NCI-H2029 (cell line): ENCODE measurements at regions not wholly inside any gene's neighbourhood (a gene's known extent, or its start where the extent isn't known, plus 50 kb on each side); places are given as distances from the start of the nearest gene placed in this dataset.
A peak's percentile ranks its signal among the peaks of the same experiment; 100 is the strongest.
"Not testable (repeated sequence)": the region's sequence is repeated elsewhere in the genome, so short reads cannot be mapped to it uniquely, and the experiment has no call there.

Source experiments
- DNase-seq: peaks from one replicate; lab custom pipeline; 2025; lab: John Stamatoyannopoulos, UW

DNA sequence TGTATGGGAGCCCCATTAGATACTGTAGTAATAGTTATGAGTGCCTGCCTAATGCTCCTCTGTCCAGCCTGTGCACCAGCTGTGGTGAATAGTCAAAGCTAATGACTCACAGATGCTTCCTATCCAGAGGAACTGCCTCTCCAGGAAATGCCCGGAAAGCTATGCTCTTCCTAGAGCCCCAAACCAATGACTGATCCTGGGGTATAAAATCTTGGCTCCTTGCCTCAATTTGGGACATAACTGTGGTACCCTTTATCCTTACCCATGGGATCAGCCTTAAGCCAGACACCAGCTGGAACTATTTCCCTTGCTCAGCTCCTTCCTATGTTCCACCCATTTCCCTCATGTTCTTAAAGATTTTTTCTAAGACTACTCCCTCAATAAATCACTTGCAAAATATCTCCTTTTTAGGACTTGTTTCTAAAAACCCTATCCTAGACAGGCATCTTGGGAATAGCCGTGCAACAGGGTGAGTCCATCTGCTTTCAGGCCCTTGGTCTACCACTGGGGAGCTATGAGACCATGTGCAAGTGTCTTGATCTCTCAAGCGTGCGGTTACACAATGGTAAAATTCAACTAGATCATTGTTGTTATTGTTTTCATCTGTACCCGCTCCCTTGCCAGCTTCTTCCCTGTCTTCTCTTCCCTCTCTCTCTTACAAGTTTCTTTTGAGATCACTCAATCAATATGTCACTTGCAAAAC lies 283.7 kb downstream of the BTBD3 start:
- no peak for DNase-seq

- no peak for DNase-seq
Observed at GRCh38 chr20:12203399-12203798, 285.7 kb downstream of the BTBD3 start.

DNA sequence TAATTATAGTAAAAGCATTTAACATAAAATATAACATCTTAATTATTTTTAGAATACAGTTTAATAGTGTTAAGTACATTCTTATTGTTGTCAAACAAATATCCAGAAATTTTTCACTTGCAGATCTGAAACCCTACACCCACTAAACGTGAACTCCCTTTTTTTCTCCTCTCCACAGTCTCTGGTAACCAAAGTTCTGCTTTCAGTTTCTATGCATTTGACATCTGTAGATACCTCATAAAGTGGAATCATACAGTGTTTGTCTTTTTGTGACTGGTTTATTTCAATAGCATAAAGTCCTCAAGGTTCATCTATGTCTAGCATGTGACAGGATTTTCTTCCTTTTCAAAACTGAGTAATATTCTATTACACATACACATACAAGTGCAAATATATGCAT lies 286.3 kb downstream of the BTBD3 start:
- DNase-seq: no peak

DNA sequence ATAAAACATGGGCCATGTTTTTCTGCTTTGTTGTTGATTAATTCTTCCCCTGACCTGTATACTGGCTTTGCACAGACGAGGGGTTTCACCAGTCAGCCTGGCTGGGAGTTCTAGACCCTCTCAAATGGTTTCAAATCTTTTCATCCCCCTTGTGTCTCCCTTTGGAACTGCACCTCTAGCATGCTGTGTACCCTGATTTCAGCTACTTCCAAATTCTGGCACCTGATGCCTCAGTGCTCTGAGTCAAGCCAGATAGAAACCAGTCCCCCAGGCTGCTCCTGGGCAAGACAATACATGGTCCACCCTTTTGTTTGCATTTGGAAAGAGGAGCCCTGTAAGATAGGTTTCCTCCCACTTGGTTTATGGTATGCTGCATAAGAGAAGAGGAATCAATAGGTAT lies 290.2 kb downstream of the BTBD3 start:
- DNase-seq: no peak

DNA sequence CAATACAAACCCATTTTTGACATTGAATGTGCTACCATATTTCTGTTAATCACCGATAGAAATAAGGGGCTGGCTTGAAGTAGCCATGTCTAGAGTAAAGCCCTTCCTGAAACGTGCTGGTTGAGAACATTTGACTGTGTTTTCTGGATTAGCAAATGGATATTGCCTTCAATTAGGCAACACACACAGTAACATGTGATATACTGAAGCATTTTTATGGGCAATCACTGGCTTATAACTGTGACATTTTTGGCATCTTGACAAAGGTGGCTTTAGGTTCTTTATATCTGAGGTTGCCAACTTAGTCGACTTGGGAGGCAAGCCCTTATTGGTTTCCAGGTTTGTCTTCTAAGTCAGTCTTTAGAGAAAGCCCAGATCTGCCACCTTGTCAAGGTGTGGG lies 292.9 kb downstream of the BTBD3 start:
- DNase-seq: no peak

- no peak for DNase-seq
Observed at GRCh38 chr20:12211361-12211760, 293.7 kb downstream of the BTBD3 start.

DNA sequence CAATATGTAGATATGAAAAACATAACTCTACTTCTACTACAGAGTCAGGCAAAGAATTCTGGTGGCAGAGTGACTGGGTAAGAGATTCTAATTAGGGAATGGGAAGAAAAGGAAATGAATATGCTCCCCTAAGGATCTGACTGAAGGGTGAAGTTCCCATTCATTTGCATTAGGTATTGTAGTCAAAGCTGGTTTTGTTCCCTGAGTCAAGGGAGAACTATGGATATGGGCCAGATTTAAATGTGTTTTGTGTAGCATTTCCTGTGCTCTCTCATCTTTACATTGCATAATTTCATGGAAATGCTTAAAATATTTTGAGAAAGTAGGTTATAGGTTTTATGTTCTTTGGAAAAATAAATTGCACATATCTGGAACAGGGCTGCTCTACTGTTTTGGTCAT lies 299.7 kb downstream of the BTBD3 start:
- DNase-seq: no peak

DNA sequence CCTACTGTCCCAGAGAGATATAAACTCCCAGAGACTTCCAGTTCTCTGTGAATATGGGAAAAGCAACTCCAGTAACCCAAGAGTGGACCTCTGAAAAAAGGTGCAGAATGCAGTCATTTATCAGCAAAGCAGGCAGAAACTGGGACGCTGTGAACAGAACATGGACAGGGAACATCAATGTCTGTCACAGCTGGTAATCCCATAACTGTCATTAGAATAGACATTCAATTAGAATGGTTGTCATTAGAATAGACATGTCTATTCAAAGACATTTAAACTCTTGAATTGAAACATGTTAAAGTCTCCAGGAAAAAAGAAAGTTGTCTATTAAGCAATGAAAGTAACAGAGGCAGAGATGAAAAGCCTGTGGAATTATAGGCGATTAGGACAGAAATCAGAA lies 302.1 kb downstream of the BTBD3 start:
- no peak for DNase-seq

- DNase-seq: no peak
Observed at GRCh38 chr20:12223057-12223456, 305.4 kb downstream of the BTBD3 start.

GRCh38 chr20:12225898-12226297 lies 308.2 kb downstream of the BTBD3 start:
- no peak for DNase-seq

- DNase-seq: no peak
Observed at GRCh38 chr20:12229891-12230290, 312.2 kb downstream of the BTBD3 start.

DNA sequence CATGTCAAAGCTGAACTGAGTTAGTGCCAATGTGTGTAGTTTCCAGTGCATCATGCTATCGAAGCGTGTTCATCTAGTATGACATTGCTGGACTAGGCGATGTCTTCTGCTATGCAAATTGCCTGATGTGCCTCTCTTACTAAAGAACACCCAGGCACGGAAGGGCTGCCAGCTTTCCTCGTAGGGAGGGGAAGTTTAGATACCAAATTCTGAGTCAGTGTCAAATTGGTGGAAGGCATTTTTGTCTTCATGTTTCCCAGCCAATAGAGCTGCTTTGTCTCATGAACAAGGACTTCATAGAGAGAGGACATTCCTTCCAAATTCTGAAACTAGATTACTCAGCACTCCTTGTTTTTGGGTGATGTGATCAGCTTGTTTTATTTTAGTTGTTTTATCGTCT lies 320.1 kb downstream of the BTBD3 start:
- DNase-seq: no peak

DNA sequence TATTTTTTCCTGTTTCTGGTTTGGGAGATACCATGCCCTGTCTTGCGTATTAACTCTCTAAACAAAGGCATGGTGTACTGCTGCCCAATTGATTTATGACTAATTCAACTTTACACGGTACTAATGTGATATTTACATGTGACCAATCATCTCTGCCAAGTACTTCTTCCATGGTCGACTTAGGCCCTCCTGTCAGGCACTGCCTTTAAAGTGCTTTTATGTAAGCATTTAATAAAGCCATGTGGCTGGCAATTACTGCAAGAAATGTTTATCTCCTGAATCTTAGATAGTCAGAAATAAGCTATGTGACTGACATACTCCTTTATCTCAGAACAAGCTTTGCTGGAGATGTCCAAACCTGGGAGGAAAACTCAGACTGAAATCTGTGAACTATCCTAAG lies 323.4 kb downstream of the BTBD3 start:
- peak; percentile 2 for DNase-seq

DNA sequence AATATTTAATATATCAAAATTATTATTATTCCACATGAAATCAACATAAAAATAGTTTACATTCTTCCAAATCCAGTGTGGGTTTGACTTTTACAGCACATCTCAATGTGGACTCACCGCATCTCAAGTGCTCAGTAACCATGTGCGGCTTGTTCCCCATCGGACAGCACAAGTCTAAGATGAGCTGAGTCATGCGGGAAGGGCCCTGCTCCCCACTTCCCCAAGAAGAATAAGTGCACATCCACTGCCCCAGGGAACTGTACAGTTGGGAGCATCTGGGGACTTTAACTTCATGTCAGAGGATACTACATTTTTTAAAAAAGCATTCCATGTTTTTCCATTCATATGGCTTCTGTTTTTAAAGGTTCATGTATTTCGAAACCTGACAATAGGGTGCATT lies 325.6 kb downstream of the BTBD3 start:
- DNase-seq: no peak

GRCh38 chr20:12248481-12248880 lies 330.8 kb downstream of the BTBD3 start:
- no peak for DNase-seq

DNA sequence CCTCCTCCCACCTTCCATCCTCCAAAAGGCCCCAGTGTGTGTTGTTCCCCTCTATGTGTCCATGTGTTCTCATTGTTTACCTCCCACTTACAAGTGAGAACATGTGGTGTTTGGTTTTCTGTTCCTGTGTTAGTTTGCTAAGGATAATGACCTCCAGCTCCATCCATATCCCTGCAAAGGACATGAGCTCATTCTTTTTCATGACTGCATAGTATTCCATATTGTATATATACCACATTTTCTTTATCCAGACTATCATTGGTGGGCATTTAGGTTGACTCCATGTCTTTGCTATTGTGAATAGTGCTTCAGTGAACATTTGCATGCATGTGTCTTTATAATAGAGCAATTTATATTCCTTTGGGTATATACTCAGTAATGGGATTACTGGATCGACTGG lies 333.0 kb downstream of the BTBD3 start:
- not testable (repeated sequence) for DNase-seq

GRCh38 chr20:12252793-12253192 lies 335.1 kb downstream of the BTBD3 start:
- no peak for DNase-seq

GRCh38 chr20:12255461-12255970 lies 337.8 kb downstream of the BTBD3 start:
- DNase-seq: no peak

- no peak for DNase-seq
Observed at GRCh38 chr20:12256806-12257205, 339.1 kb downstream of the BTBD3 start.

DNA sequence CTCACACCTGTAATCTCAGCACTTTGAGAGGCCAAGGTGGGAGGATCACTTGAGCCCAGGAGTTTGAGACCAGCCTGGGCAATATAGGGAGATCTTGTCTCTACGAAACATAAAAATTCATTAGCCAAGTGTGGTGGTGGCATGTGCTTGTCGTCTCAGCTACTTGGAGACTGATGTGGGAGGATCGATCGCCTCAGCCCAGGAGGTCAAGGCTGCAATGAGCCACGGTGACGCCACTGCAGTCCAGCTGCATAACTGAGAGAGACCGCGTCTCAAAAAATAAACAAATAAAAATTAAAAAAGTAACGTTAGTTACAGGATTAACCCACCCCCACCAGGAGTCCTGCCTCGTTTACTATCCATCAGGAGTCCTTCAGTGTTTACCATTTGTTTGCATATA lies 345.1 kb downstream of the BTBD3 start:
- DNase-seq: no peak

DNA sequence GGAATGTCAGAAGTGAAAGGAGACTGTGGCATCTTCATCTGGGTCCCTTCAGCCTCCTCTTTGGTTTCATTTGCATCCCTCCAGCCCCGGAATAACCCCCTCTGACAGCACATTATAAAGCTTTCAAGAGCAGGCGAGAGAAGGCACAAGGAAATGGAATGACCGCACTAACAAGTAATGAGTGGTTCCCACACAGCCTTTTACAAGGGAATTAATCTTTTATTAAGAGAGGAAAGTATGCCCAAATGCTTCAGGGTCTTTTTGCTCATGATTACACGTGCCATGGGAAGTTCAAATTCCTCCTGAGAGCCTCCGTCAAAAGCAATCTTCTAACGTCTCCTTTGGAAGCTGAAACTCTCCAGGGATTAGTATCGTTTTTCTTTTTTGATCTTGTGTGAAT lies 347.0 kb downstream of the BTBD3 start:
- no peak for DNase-seq

GRCh38 chr20:12265662-12266061 lies 348.0 kb downstream of the BTBD3 start:
- no peak for DNase-seq

- DNase-seq: no peak
Observed at GRCh38 chr20:12269579-12269978, 351.9 kb downstream of the BTBD3 start.

DNA sequence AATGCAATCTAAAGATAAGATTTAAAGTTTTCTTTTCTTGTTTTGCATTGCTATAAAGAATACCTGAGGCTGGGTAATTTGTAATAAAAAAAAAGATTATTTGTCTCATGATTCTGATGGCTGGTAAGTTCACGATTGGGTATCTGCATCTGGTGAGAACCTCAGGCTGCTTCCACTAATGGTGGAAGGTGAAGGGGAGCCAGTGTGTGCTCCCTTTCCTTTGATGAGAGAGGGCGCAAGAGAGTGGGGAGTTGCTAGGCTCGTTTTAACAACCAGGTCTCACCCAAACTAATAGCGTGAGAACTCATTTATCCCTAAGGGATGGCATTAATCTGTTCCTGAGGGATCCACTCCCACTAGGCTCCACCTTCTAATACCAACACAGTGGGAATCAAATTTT lies 353.2 kb downstream of the BTBD3 start:
- DNase-seq: no peak
